ENCODE measurements at regions not wholly inside any gene's neighbourhood (a gene's known extent, or its start where the extent isn't known, plus 50 kb on each side); places are given as distances from the start of the nearest gene placed in this dataset.

DNA sequence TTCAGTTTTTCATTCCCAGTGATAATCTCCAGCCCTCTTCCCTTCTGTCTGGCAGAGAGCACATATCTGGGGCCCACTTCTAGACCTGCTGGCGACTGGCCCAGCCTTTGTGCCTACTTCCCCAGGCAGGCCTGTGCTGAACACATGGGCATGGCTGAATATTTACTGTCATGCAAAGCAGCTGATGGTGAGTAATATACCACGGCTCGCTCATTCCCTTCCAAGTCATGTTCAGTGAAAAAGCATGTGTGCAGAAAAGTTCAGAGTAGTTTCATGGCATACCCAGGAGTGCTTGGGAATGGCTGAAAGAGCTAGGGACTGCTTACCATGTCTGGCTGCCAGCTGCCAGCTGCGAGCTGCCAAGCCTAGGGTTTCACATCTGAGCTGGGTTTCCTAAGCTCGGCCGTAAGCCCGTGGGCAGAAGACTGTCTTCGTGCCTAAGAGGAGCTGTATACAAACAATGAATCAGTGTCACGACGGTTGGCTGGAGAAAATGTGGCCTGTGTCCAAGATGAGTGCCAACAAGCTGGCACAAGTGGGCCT is 179.9 kb upstream of the PELI2 start:
- no peak for DNase-seq (ENCODE audit: low read depth in 2 of 2)

DNA sequence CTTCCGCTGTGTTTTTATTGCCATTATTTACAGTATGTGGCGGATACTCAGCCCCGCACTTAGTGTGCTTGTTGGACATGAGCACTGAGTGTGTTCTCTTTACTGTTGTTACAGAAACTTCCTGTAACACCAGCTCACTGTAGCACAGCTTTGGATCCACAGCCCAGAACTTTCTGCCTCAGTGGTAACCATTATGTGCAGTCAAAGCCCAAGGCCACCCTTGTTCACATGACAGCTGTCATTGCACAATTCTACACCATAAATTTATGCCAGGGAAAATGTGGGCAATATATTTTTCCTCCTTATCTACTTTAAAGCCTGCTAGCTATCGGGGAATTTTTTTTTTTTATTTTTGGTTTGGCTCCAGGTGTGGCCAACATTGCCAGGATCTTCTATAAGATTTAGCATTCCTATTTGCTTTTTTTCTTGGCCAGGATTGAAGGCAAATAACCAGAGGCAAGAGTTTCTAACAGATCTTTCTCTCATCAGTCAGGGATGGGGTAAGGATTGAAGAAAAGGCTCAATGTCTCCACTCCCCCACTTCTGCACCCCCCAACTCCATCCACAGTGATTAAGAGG is 176.0 kb upstream of the PELI2 start:
- no peak for DNase-seq (ENCODE audit: low read depth in 2 of 2)

- DNase-seq (ENCODE audit: low read depth in 2 of 2): no peak
These were observed 175.4 kb upstream of the PELI2 start for GRCh38 chr14:55942826-55943225.

- DNase-seq (ENCODE audit: low read depth in 2 of 2): no peak
These were observed 173.5 kb upstream of the PELI2 start for GRCh38 chr14:55944757-55945156.

DNA sequence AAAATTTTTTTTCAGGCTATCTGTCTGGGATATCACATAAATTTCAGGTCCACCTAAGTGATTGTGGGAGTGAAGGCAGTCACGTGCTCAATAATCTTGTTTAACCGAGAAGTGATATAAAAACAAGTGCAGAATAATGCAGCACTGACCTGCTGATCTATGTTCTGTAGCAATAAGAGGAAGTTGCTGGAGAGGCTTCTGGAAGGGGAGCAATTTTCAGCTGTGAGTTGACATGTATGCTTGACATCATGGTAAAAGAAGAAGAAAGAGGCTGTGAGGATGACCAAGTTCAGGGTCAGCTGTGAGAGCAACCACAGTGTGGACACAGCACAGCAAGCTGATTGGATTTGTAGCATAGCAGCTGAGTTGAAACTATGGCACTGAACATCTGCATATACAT is 172.0 kb upstream of the PELI2 start:
- DNase-seq (ENCODE audit: low read depth in 2 of 2): no peak

- DNase-seq (ENCODE audit: low read depth in 2 of 2): no peak
These were observed 169.8 kb upstream of the PELI2 start for GRCh38 chr14:55948399-55948798.

GRCh38 chr14:55949708-55950107 is 168.5 kb upstream of the PELI2 start:
- DNase-seq (ENCODE audit: low read depth in 2 of 2): no peak

DNA sequence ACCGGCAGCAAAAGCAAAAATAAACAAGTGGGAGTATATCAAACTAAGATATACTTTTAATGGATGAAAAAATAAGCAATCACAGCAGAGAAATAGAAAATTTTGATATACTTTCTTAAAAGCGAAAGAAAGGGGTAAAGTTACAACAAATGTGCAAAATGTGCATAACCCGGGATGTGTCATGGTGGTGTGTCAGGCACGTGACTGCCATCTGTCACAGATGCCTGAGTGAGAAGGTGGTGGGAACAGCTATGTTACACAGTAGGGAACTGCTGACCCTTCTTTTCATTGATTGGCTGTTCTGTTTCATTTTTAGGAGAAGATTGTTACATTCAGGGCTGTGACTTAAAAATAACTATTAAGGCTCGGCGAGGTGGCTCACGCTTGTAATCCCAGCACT is 168.1 kb upstream of the PELI2 start:
- DNase-seq (ENCODE audit: low read depth in 2 of 2): no peak

- DNase-seq (ENCODE audit: low read depth in 2 of 2): no peak
These were observed 166.6 kb upstream of the PELI2 start for GRCh38 chr14:55951341-55952206.

DNA sequence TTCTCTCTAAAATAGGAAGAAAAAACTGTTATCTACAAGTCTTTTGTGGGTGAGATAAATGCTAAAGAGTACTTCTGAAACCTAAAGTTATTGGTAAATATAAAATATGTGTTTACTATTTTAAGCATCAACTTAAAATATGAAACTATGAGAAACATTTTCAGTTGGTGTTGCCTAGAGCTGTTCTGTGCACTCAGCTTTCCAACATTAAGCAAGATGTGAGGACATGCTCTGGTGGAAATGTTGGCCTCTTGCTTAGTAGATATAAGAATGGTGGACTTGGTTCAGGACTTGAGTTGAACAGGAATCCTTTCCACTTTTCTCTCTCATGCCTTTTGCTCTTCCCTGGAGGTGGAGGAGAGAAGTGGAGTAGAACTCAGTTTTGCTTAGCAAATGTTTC is 164.1 kb upstream of the PELI2 start:
- DNase-seq (ENCODE audit: low read depth in 2 of 2): no peak

DNA sequence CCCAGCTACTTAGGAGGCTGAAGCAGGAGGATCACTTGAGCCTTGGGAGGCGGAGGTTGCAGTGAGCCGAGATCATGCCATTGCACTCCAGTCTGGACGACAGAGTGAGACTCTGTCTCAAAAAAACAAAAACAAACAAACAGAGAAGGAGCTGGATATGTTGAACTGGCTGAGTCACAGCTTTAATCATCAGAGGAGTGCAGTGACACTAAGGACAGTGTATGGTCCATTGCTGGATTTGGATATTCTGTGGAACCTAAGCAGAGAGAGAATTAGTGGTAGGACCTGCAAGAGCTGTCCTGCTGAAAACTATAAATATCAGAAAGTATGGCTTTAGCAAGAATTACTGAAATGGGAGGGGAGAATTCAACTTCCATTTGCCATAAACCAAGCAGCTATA is 163.0 kb upstream of the PELI2 start:
- no peak for DNase-seq (ENCODE audit: low read depth in 2 of 2)

- DNase-seq (ENCODE audit: low read depth in 2 of 2): no peak
These were observed 160.3 kb upstream of the PELI2 start for GRCh38 chr14:55957950-55958349.

DNA sequence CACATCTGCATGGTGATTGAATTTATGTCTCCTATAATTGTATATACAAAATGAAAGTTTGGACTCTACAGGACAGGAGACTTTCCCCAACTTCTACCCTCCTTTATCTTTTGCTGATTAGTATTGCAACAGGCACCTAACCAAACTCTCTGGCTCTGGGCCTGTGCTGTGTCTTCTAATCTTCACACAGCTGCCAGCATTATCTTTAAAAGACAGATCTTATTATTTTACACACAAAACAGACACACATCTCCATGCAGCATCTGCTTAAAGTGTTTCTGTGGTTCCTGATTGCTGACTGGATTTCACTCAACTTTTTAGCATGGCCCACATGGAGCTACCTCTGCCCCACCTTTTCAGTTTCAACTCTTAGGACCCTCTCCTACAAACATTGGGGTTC is 154.9 kb upstream of the PELI2 start:
- no peak for DNase-seq (ENCODE audit: low read depth in 2 of 2)

- DNase-seq (ENCODE audit: low read depth in 2 of 2): no peak
These were observed 154.1 kb upstream of the PELI2 start for GRCh38 chr14:55964091-55964490.

GRCh38 chr14:55964821-55965220 is 153.4 kb upstream of the PELI2 start:
- no peak for DNase-seq (ENCODE audit: low read depth in 2 of 2)

DNA sequence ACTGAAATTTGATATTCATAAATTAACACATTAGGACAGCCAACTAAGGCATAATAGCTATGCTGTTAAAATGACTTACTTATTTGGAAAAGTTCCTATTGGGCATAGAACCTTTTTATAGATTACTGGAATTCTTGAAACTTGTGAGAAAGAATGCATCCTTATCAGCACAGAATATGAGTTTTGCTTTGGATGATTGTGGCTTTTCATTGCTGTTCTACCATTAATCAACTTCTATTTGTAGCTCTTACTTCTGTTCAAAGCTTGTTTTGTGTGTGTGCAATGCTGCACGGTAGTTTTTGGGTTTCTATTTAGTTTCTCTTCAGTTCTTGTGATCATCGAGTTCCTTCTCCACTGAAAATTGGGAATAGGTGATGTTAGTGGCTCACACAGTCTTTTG is 152.4 kb upstream of the PELI2 start:
- DNase-seq (ENCODE audit: low read depth in 2 of 2): no peak

DNA sequence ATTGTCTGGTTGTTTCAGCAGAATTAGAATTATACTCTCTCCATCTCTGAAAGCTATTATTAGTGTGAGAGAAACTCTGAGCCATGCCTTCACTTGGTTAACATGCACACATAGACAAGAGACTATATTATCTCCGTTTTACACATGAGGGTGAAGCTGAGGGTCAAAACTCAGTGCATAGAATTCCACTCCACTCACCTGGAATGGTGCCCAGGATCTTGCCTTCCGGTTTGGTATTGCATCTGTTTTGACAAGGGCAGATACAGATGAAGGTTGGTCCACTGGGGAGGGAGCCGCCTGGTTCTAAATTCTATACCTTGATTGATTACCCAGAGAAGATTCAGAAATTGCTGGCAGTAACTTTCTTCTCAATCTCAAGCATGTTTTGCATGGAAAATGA is 149.5 kb upstream of the PELI2 start:
- no peak for DNase-seq (ENCODE audit: low read depth in 2 of 2)

DNA sequence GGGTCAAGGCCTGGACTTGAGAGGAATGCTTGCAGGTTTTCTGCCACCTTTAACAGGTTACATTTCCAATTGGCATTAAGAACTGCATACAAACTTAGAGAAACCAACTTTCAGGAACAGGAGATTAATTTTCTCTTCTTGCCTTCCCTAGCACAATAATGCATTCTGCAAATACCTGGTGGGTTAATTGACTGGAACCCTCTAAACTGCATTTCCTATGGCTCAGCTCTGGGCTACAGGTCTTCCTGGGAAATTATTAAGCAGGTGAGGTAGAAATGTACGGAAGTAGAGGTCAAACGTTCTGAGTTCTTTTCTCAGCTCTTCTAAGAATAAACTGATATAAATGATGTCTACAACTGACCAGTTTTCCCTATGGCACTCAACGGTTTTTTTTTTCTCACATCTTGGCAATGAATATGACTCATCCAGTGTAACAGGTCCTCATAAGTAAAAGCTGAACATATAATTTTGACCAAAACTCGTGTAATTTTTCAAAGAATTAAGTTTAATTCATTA is 144.9 kb upstream of the PELI2 start:
- no peak for DNase-seq (ENCODE audit: low read depth in 2 of 2)

- DNase-seq (ENCODE audit: low read depth in 2 of 2): no peak
These were observed 144.1 kb upstream of the PELI2 start for GRCh38 chr14:55973911-55974630.

DNA sequence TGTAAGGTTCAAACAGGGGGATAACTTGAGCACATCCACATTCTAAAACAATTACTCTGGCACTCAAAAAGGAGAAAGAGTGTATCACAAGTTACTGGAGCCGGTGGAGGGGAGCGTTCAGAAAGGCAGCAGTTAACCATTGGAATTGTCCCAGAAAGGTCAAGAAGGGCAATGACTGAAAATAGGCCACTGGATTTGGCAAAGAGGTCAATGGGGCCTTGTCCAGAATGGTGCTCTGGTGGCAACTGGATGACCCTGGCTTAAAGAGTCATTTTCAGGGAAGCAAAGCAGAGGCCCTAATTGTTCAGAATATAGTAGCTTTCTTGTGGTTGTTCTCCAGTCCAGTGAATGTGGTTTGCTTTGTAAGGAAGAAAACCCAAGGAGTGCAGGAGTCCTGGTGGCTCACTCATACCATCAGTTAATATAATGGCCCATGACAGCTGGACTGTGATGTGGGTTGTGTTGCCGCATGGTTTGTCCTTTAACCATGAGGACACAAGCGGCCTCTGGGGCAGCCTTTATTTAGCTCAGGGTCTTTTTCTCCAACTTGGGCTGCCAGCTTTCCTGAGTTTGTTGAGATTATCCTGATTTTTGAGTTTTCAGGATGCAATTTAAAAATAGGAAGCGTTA is 142.8 kb upstream of the PELI2 start:
- no peak for DNase-seq (ENCODE audit: low read depth in 2 of 2)

DNA sequence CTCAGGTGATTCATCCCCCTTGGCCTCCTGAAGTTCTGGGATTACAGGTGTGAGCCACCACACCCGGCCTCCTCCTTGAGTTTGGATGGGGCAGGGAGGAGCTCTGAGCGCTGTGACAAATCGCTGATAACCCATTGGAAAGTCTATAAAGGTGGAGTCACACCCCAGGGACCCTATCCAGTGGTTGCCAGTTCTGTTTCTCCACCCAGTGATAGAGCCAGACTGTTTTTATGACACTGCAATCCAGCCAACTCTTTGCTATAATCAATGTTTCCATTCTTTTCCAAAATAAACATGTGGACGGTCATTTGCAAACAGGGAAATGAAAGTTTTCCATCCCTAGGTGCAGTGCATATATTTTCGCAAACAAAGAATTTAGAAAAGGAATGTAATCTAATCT is 142.0 kb upstream of the PELI2 start:
- no peak for DNase-seq (ENCODE audit: low read depth in 2 of 2)

DNA sequence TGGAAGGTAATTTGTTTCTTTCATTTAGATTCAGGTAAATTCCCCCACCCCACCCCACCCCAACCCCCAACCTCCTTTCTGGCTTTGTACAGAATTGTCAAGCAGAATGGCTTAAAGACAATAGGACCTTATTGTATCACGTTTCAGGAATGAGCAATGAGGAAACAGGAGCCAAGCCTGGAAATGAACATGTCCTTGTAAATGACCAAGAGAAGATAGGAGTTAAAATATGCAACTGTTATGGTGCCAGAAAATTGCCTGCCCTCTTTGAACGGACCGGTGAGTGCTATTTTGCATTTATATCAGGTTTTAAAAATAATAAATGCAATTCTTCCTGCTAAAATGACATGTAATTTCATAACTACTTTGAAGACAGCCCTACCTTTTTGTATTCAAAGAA is 141.6 kb upstream of the PELI2 start:
- DNase-seq (ENCODE audit: low read depth in 2 of 2): no peak

Measured in stimulated activated CD4-positive, alpha-beta T cell treated with anti-CD3 and anti-CD28 coated beads, Interleukin-1b, Interleukin-23, amount 100 ng/mL, for 1 hour (primary cell).